ENCODE measurements at regions not wholly inside any gene's neighbourhood (a gene's known extent, or its start where the extent isn't known, plus 50 kb on each side); places are given as distances from the start of the nearest gene placed in this dataset.

DNA sequence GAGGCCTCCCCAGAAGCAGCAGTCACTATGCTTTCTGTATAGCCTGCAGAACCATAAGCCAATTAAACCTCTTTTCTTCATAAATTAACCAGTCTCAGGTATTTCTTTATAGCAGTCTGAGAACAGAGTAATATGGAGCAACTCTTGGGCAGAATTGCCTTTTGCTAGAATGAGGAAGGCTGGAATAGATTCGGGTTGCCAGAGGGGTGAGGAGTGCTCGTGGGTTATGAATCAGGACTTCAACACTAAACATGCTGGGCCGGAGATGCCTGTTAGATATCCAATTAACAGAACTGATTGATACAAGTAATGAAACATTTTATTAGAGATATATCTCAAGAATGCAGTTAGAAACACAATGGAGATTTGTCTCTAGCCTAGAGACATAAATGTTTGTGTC lies 140.9 kb upstream of the MAP3K1 start:
- TF ChIP-seq, protein P1, sequence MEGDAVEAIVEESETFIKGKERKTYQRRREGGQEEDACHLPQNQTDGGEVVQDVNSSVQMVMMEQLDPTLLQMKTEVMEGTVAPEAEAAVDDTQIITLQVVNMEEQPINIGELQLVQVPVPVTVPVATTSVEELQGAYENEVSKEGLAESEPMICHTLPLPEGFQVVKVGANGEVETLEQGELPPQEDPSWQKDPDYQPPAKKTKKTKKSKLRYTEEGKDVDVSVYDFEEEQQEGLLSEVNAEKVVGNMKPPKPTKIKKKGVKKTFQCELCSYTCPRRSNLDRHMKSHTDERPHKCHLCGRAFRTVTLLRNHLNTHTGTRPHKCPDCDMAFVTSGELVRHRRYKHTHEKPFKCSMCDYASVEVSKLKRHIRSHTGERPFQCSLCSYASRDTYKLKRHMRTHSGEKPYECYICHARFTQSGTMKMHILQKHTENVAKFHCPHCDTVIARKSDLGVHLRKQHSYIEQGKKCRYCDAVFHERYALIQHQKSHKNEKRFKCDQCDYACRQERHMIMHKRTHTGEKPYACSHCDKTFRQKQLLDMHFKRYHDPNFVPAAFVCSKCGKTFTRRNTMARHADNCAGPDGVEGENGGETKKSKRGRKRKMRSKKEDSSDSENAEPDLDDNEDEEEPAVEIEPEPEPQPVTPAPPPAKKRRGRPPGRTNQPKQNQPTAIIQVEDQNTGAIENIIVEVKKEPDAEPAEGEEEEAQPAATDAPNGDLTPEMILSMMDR (IDR thresholded peaks at IDR 0.05; ENCODE audit: insufficient read depth, low read length) = no peak
- TF ChIP-seq GABPA (IDR thresholded peaks at IDR 0.05; ENCODE audit: low read depth) = no peak

Data from HL-60 (cell line).